DOHH2 (cell line): ENCODE measurements at regions not wholly inside any gene's neighbourhood (a gene's known extent, or its start where the extent isn't known, plus 50 kb on each side); places are given as distances from the start of the nearest gene placed in this dataset.

Source experiments
- H3F3A ChIP-seq: fragments of 200-600 bp; sonication (generic), shearing (Covaris generic); 2 replicates; pipeline ENCODE4 v1.6.0; 2016; ENCODE audit warnings: antibody characterized with exemption, mild to moderate bottlenecking; ENCODE audit not compliant: control insufficient read depth, insufficient read depth
- H3K27ac ChIP-seq: fragments of 200-600 bp; sonication (generic); 2 replicates; pipeline ENCODE4 v1.5.1; 2014; ENCODE audit warnings: low read depth, mild to moderate bottlenecking, low read length, moderate library complexity
- H3K27me3 ChIP-seq: fragments of 200-600 bp; sonication (generic); 2 replicates; pipeline ENCODE4 v1.6.1; 2014; ENCODE audit warnings: mild to moderate bottlenecking, low read length, mixed read lengths; ENCODE audit not compliant: control insufficient read depth
- H3K36me3 ChIP-seq: fragments of 200-600 bp; sonication (generic); 2 replicates; pipeline ENCODE4 v1.6.1; 2014; ENCODE audit warnings: mild to moderate bottlenecking, low read length, moderate library complexity, mixed read lengths; ENCODE audit not compliant: control insufficient read depth
- H3K4me1 ChIP-seq: fragments of 200-600 bp; sonication (generic); 2 replicates; pipeline ENCODE4 v1.6.1; 2014; ENCODE audit warnings: mild to moderate bottlenecking, low read length, mixed read lengths; ENCODE audit not compliant: control insufficient read depth
- H3K4me2 ChIP-seq: fragments of 200-600 bp; sonication (generic); 2 replicates; pipeline ENCODE4 v1.6.0; 2014; ENCODE audit warnings: mild to moderate bottlenecking, low read length, moderate library complexity
- H3K4me3 ChIP-seq: fragments of 200-600 bp; sonication (generic); 2 replicates; pipeline ENCODE4 v1.5.1; 2014; ENCODE audit warnings: mild to moderate bottlenecking, low read length, mixed read lengths
- H3K79me2 ChIP-seq: fragments of 200-600 bp; sonication (generic); 2 replicates; pipeline ENCODE4 v1.6.1; 2014; ENCODE audit warnings: mild to moderate bottlenecking, low read length, mixed read lengths; ENCODE audit not compliant: control insufficient read depth
- H3K9me2 ChIP-seq: fragments of 200-600 bp; sonication (generic); replicated peaks from 2 replicates; pipeline ENCODE4 v1.6.1; 2014; ENCODE audit warnings: mild to moderate bottlenecking, low read length, mixed read lengths; ENCODE audit not compliant: control insufficient read depth
- H3K9me3 ChIP-seq: fragments of 200-600 bp; sonication (generic); 2 replicates; pipeline ENCODE4 v1.6.1; 2014; ENCODE audit warnings: antibody characterized with exemption, low read length, mixed read lengths; ENCODE audit not compliant: control insufficient read depth, insufficient read depth
- H4K20me1 ChIP-seq: fragments of 200-600 bp; sonication (generic); 2 replicates; pipeline ENCODE4 v1.6.0; 2014; ENCODE audit warnings: low read depth, mild to moderate bottlenecking, antibody characterized with exemption, low read length, moderate library complexity; ENCODE audit not compliant: control insufficient read depth, insufficient read depth
- EZH2phosphoT487 ChIP-seq: fragments of 200-600 bp; sonication (generic); IDR thresholded peaks from 2 replicates; pipeline ENCODE4 v1.6.1; 2017; ENCODE audit warnings: borderline replicate concordance, mild to moderate bottlenecking, antibody characterized with exemption, low read length, moderate library complexity, mixed read lengths
- TF ChIP-seq, protein P1 (sequence below): fragments of 200-600 bp; sonication (generic); IDR thresholded peaks from one replicate; pipeline ENCODE4 v1.5.1; 2014; ENCODE audit warnings: antibody characterized with exemption, mild to moderate bottlenecking, low read depth, low read length; ENCODE audit not compliant: poor library complexity, severe bottlenecking

DNA sequence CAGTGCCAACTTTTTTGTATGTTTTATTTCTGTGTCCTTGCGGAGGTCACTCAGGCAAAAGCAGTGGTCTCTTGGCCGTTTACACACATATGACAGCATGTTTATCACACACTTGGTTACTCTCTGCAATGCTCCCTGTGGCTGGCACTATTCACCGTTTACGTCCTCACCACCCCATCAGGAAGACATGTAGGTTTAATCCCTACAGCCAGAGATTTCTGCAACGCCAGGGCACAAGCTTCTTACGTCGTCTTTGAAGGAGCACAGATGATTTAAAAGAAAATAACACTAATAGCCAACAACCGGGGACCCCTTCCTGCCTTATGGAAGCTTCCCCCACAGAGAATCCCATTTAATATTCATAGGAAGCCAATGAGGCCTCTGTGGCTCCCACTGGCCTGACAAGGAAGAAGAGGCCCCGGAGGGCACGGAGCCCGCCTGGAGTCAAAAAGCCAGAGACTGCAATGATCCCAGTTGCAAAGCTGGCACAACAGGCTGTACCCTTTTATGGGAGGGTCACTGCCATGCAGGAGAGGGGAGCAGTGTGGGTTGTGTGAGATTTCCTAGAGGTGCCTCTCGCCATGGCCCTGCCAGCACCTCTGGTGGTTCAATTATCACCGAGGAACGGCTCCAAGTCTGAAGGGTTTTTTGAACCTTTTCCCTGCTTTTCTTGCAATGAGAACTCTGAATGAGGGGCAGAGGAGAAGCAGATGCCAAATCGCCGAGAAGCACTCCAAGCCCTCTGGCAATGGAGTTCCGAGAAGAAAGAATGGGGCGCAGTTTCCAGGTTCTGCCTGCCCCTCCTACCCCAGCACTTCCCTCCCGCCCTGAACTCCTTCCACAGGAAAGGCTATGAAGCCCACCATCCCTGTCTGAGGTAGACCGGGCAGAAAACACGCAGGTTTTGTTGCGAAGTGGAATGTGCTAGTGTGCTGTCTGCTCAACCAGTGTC is 96.2 kb downstream of the THBS2 start:
- H3K27ac ChIP-seq, result no peak overlapping the region
- no peak overlapping the region for H3K4me3 ChIP-seq
- H3K4me1 ChIP-seq, result no peaks in the 10 kb centered on the region
- no peaks in the 10 kb centered on the region for H4K20me1 ChIP-seq
- H3K4me2 ChIP-seq, result no peak overlapping the region
- H3K79me2 ChIP-seq, result no peaks in the 10 kb centered on the region
- TF ChIP-seq, protein P1, sequence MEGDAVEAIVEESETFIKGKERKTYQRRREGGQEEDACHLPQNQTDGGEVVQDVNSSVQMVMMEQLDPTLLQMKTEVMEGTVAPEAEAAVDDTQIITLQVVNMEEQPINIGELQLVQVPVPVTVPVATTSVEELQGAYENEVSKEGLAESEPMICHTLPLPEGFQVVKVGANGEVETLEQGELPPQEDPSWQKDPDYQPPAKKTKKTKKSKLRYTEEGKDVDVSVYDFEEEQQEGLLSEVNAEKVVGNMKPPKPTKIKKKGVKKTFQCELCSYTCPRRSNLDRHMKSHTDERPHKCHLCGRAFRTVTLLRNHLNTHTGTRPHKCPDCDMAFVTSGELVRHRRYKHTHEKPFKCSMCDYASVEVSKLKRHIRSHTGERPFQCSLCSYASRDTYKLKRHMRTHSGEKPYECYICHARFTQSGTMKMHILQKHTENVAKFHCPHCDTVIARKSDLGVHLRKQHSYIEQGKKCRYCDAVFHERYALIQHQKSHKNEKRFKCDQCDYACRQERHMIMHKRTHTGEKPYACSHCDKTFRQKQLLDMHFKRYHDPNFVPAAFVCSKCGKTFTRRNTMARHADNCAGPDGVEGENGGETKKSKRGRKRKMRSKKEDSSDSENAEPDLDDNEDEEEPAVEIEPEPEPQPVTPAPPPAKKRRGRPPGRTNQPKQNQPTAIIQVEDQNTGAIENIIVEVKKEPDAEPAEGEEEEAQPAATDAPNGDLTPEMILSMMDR, result no peak
- no peak for TF ChIP-seq EZH2phosphoT487
- no peaks in the 10 kb centered on the region; the same call in 1 of the 2 replicates for H3K9me3 ChIP-seq
- no peaks in the 10 kb centered on the region; the same call in 1 of the 2 replicates for H3K9me2 ChIP-seq
- H3F3A ChIP-seq, result no peaks in the 10 kb centered on the region
- H3K27me3 ChIP-seq, result no peaks in the 10 kb centered on the region
- no peaks in the 10 kb centered on the region for H3K36me3 ChIP-seq

GRCh38 chr6:169156793-169157147 is 96.9 kb downstream of the THBS2 start:
- no peaks in the 10 kb centered on the region for H3F3A ChIP-seq
- no peaks in the 10 kb centered on the region; the same call in 1 of the 2 replicates for H3K9me2 ChIP-seq
- no peak overlapping the region for H3K27ac ChIP-seq
- no peaks in the 10 kb centered on the region for H3K4me1 ChIP-seq
- TF ChIP-seq, protein P1, result no peak
- no peak for TF ChIP-seq EZH2phosphoT487
- H3K79me2 ChIP-seq, result no peaks in the 10 kb centered on the region
- no peaks in the 10 kb centered on the region for H4K20me1 ChIP-seq
- H3K4me3 ChIP-seq, result no peak overlapping the region
- no peak overlapping the region for H3K4me2 ChIP-seq
- no peaks in the 10 kb centered on the region for H3K36me3 ChIP-seq
- H3K9me3 ChIP-seq, result no peaks in the 10 kb centered on the region; the same call in 1 of the 2 replicates
- no peaks in the 10 kb centered on the region for H3K27me3 ChIP-seq

DNA sequence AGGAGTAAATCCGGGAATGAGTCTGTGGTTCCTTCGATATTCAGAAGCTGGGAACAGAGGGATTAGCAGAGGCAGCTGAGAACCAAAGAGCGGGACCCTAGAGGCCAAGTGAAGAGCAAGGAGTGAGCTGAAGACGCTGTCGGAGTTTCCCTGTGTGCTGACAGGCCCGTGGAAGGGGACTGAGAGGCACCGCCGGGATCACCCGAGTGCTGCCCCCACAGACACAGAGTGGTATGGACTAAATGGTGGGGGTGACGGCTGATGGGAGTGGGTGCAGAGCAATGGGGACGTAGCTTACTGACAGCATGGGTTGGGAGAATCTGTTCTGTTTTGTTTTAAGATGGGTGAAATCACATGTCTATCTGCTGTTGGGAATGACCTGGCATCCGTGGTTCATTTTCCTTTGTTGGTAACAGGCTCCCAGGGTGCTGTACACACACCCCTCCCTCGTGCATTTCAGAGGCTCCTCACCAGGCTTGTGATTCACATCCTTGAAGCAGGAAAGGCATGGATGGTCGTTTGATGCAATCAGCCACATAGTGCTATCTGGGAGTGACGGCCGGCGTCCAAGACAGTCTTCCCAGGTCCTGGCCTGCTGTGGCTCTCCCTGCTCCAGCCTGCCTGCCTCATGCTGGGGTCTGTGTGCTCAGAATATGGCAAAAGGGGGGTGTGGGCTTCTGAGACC is 97.4 kb downstream of the THBS2 start:
- Histone ChIP-seq H3K4me3 (no peak overlapping the region), H3K79me2 (no peaks in the 10 kb centered on the region), H3K27me3 (no peaks in the 10 kb centered on the region), H3K4me1 (no peaks in the 10 kb centered on the region), H3K9me3 (no peaks in the 10 kb centered on the region; the same call in 1 of the 2 replicates), H3K27ac (no peak overlapping the region), H3F3A (no peaks in the 10 kb centered on the region), H4K20me1 (no peaks in the 10 kb centered on the region), H3K36me3 (no peaks in the 10 kb centered on the region), H3K9me2 (no peaks in the 10 kb centered on the region; the same call in 1 of the 2 replicates), H3K4me2 (no peak overlapping the region)
- no peak for TF ChIP-seq EZH2phosphoT487
- TF ChIP-seq, protein P1, result no peak
